DMS79 treated with DMSO at 0.1 percent for 48 hours (cell line): ENCODE measurements at regions not wholly inside any gene's neighbourhood (a gene's known extent, or its start where the extent isn't known, plus 50 kb on each side); places are given as distances from the start of the nearest gene placed in this dataset.
"Not testable (repeated sequence)": the region's sequence is repeated elsewhere in the genome, so short reads cannot be mapped to it uniquely, and the experiment has no call there.

Source experiments
- DNase-seq: peaks from one replicate; lab custom pipeline; 2025; lab: John Stamatoyannopoulos, UW

GRCh38 chr4:124426279-124426678 is 286.3 kb downstream of the ANKRD50 start:
- no peak for DNase-seq

DNA sequence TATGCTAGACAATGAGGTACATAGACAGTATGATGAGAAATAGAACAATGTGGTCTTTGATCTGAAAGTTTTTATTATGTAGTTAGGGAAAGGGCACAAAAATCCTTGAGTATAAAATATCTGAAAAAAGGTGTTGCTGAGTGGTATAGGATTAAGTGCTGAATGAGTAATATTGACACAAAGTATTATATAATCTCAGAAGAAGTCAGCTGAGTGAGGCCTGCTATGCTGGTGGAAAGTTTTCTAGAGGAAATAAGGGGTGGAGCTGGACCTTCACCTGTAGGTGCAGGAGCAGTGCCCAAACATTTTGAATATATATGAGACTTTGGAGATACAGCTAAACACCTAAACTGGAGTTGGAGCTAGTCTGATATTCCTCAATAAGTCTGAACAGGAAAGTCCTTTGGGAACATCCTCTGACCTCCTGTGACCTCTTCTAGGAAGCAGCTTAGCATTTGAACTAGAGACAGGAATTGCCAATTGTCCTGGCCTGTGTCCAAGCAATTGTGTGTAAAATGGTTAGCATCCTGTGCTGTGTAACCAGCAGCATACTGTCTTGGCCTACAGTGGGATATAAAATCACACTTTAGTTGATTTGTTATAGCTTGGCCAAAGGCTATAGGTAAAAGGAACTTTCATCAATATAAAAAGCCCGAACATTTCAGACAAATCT is 285.3 kb downstream of the ANKRD50 start:
- DNase-seq = no peak

GRCh38 chr4:124428648-124429047 is 283.9 kb downstream of the ANKRD50 start:
- DNase-seq = no peak

GRCh38 chr4:124429746-124430250 is 282.7 kb downstream of the ANKRD50 start:
- DNase-seq = no peak

- no peak for DNase-seq
Observed at GRCh38 chr4:124431653-124432192, 280.8 kb downstream of the ANKRD50 start.

DNA sequence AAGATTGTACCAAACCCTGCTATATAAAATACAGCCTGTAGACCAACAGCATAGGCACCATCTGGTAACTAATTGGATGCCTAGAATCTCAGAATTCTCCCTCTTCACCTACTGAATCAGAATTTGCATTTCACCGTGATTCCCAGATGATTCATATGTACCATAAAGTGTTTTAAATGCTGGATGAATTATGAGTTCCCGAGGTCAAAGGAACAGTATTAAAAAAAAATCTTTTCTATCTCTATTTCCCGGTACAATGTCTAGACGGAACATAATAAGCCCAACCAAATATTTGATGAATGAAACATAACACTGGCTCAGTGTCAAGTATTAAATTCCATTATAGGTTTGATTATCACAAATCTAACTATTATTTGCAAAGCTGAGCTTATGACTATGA is 280.0 kb downstream of the ANKRD50 start:
- no peak for DNase-seq

DNA sequence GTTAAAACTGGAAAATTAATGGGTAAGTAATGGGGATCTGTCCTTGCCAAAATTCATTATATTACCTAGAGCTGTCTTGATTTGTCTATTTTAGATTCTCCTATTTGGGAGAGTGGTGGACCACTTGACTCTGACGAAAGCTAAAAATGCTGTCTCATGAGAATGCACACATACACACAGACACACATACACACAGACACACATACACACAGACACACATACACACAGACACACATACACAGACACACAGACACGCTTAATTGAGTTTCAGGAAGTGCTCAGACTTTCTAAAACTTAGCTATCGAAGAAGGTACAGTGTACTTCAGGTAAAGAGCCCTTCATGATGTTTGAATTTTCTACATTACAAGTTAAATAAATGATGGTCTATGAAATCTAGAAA is 279.5 kb downstream of the ANKRD50 start:
- no peak for DNase-seq

GRCh38 chr4:124433500-124433899 is 279.0 kb downstream of the ANKRD50 start:
- DNase-seq = no peak

DNA sequence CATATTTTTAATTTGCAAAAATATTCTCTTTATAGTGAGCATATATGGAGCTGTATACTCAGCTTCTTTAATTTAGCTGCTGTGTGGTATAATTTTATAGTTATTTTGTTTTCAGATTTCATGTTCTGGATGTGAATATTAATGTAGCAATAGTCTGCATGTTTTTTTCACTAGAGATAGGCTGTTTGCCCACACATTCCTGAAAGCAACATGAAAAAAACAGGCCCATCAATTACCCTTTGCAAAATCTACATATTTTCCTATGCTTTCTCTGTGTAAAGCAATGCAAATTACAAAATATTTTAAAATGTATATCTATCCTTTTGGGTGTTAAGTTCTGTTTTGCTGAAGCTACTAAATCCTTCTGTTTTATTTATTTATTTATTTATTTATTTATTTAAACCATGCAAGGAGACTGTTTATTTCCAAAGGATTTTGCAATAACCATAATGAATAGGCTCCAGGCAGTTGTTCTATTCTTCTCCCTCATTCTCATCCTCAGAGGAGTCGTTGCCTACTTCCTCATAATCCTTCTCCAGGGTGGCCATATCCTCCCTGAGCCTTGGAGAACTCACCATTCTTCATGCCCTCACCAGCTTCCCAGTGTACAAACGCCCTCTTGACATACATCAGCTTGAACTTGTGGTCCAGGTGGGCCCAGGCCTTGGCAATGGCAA is 277.1 kb downstream of the ANKRD50 start:
- no peak for DNase-seq

- no peak for DNase-seq
Observed at GRCh38 chr4:124437853-124438495, 274.6 kb downstream of the ANKRD50 start.

DNA sequence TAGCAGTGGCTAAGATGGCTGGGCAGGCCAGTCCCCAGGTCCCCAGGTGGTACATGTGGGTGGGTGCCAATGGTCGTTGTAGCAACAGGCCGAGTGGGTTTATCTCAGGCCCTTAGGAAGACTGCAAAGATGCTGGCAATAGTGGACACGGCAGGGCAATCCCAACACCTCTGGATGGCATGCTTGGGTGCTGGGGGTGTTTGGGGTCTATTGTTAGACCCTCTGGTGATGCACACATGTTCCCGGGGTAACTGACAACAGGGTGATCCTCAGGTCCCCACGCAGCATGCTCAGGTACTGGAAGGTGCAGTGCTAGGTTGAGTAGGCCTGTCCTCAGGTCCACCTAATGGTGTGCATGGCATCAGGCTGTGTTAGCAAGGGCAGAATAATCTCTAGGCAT is 267.5 kb downstream of the ANKRD50 start:
- no peak for DNase-seq

DNA sequence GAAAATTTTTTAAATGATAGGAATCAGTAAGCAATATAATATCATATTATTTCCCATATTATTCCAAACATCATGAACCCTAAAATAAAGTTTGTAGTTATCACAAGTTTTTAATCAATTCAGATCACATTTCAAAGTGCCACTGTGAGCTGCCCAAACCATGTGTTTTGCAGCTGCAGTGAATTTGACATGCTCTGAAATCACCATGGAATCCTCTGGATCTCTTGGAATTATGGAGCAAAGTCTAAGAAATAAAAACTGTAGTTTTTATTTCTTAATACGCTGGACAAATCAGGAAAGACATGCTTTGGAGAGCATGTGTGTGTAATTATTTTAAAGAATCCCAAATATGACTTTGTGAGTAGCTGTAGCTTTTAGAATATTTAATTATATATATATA is 262.7 kb downstream of the ANKRD50 start:
- no peak for DNase-seq

GRCh38 chr4:124450851-124451250 is 261.7 kb downstream of the ANKRD50 start:
- no peak for DNase-seq

- DNase-seq = no peak
Observed at GRCh38 chr4:124454772-124455270, 257.7 kb downstream of the ANKRD50 start.

DNA sequence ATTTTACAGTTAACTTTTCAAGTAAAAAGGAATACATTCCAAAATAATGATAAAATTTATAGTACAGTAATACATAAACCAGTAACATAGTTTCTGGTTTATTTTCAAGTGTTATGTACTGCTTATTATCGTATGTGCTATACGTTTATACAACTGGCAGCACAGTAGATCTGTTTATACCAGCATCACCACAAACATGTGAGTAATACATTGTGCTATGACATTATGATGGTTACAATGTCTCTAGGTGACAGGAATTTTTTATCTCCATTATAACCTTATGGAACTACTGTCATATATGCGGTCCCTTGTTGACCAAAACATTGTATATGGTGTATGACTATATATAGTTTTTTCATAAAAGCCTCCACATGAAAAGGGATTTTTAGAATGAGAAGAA is 256.9 kb downstream of the ANKRD50 start:
- DNase-seq = no peak

DNA sequence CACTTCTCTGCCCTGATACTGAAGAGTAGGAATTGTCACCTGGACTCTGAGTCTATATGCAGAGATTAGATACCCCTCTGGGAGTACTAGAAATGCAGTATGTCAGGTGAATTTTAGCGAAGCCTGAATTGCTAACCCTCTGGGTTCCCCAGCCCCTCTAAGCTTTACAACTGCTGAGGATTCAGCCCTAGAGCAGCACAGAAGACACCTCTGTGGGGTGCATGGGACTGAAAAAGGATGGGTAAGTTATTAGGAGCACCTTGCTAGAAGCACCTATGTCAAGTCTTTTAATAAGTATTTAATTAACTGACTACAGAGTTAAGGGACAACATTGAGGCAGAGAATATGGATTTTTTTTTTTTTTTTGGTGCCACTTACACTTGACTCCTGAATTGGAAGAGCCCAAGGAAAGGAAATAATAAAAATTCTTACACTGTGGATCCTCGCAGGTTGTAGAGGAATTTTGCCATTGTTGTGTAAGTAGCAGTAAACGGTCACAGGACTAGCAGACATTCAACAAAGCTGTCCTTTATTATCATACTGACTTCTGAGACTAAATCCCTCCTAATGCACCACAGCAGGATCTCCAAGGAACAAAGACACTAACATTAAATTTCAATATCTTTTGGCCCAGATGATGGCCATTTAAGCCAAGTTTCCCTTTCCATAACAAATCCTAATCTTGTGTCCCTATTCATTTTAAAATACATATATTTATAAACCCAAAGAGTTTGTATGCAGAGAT is 253.2 kb downstream of the ANKRD50 start:
- DNase-seq = no peak

DNA sequence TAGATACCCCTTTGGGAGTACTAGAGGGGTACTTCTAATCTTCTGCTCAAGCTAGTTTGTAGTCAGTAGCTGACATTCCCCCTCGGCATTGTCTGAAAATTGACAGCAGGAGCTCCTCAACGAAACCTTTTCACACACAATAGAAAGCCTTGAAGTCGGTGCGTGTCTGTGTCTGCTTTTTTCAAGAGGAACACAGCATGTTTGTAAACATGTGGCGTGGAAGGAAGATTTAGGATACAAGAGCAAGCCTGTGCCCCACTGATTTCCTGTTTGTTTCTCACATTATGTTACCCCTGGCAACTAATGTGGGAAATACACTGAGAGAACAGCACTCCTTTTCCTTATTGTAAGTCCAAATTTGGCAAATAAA is 252.6 kb downstream of the ANKRD50 start:
- DNase-seq = no peak

- not testable (repeated sequence) for DNase-seq
Observed at GRCh38 chr4:124461592-124461991, 250.9 kb downstream of the ANKRD50 start.

GRCh38 chr4:124462954-124463828 is 249.3 kb downstream of the ANKRD50 start:
- no peak for DNase-seq

- no peak for DNase-seq
Observed at GRCh38 chr4:124464836-124465235, 247.7 kb downstream of the ANKRD50 start.

DNA sequence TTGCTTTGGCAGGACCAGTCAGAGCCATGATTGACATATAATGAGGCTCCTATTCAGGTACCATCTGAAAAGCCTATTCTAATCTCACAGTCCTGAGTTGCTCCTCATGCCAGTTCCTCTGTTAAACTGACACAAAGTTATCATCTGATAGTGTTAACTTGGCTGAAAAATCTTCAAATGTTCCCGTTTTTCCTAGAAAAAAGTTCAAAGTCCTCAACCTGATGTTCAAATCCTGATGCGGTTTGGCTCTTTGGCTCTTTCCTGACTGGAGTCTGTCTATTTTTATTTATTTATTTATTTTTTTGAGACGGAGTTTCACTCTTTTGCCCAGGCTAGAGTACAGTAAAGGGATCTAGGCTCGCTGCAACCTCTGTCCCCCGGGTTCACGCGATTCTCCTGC is 244.2 kb downstream of the ANKRD50 start:
- no peak for DNase-seq
